GM23248 (cell line): ENCODE measurements at regions not wholly inside any gene's neighbourhood (a gene's known extent, or its start where the extent isn't known, plus 50 kb on each side); places are given as distances from the start of the nearest gene placed in this dataset.

ENCODE experiments used
- EZH2 ChIP-seq: fragments of 200-600 bp; sonication (generic); IDR thresholded peaks from 2 replicates; pipeline ENCODE4 v1.6.1; 2018; ENCODE audit warnings: antibody characterized with exemption, mild to moderate bottlenecking; ENCODE audit not compliant: insufficient read depth, poor library complexity, severe bottlenecking
- EZH2phosphoT487 ChIP-seq: fragments of 200-600 bp; sonication (generic); IDR thresholded peaks from 2 replicates; pipeline ENCODE4 v1.6.1; 2018; ENCODE audit warnings: antibody characterized with exemption, moderate library complexity, mild to moderate bottlenecking, low read depth; ENCODE audit not compliant: insufficient read depth

DNA sequence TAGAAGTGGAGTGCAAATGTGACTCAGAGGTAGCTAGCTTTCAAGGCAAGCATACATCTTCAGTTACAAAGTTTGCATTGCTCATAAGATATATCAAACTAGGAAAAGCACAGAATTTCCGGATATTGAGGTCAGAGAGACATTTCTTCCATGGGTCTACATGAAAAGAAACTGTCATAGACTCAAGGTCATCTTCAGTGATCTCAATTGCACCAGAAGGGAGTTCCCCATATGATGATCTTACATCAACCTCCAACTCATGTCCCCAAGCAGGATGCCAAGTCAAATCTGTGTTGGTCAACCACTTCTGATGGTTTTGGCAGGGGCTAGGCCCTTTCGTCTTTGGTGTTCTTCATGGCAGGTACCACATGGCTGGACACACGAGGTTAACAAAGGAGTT is 459.9 kb upstream of the MAF start:
- TF ChIP-seq EZH2 = no peak
- TF ChIP-seq EZH2phosphoT487 = no peak
